Left colon (tissue), 2 donors: ENCODE measurements at regions not wholly inside any gene's neighbourhood (a gene's known extent, or its start where the extent isn't known, plus 50 kb on each side); places are given as distances from the start of the nearest gene placed in this dataset.

Experiments used
- ATAC-seq: fragments of 200-7000 bp; cut with Tn5 transposase; one replicate; pipeline ENCODE4 v1.9.1; 2020; ENCODE audit warnings: mild to moderate bottlenecking, moderate library complexity
- DNase-seq, 2 donors: peaks; one replicate each; pipeline ENCODE4 v3.0.0-alpha.2; 2020
- intact Hi-C, 2 donors: fragments of 100-400 bp; cut with DNase I in 1 of 2; cut with micrococcal nuclease in 1 of 2; formaldehyde crosslinking; loops; one replicate each; pipeline versions ENCODE4 v1.11.2 to v1.14.0; 2022; cut with DNase I, micrococcal nuclease
- donor health status: DM: no; HTN: no; CAD: no.
- donor health status: DM: yes; HTN: yes; CAD: no.

- intact Hi-C loops = no loop called here
- DNase-seq = no peak
- ATAC-seq = no peak
These were observed 208.2 kb upstream of the RBMS1 start for GRCh38 chr2:160701822-160702221.

GRCh38 chr2:160702754-160703153 lies 209.1 kb upstream of the RBMS1 start:
- no peak for ATAC-seq
- no peak for DNase-seq
- intact Hi-C loops = no loop called here

GRCh38 chr2:160703648-160704585 lies 210.3 kb upstream of the RBMS1 start:
- DNase-seq (peak; percentile 12 to 28), ATAC-seq (peak; percentile 14)
- intact Hi-C loops = no loop called here

- ATAC-seq = no peak
- no peak for DNase-seq
- intact Hi-C loops = no loop called here
These were observed 221.8 kb upstream of the RBMS1 start for GRCh38 chr2:160715428-160715827.

GRCh38 chr2:160719116-160719515 lies 225.5 kb upstream of the RBMS1 start:
- DNase-seq = no peak

DNA sequence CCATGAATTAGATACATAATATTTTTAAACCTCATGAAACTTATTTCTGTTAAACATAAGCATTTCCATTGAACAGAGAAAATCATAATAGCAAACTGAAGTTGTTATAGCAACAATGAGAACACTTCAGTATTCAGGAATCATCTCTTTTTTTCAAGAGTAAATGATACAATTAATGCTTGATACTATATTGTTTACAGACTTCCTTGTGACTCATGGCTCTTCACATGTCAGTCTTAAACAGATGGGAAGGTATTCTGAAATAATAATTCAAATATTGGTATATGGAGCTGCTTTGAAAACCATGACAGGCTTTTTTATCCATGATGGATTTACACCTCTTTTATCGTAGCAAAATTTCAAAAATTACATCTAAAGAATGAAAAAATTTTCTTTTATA lies 226.5 kb upstream of the RBMS1 start:
- no peak for DNase-seq
- intact Hi-C loops = no loop called here
- ATAC-seq = no peak

More at GRCh38 chr2:160719116-160719515, 225.5 kb upstream of the RBMS1 start:
- intact Hi-C loops = no loop called here
- no peak for ATAC-seq

- ATAC-seq = no peak
- intact Hi-C loops = no loop called here
- DNase-seq = no peak
These were observed 227.8 kb upstream of the RBMS1 start for GRCh38 chr2:160721089-160722040.

DNA sequence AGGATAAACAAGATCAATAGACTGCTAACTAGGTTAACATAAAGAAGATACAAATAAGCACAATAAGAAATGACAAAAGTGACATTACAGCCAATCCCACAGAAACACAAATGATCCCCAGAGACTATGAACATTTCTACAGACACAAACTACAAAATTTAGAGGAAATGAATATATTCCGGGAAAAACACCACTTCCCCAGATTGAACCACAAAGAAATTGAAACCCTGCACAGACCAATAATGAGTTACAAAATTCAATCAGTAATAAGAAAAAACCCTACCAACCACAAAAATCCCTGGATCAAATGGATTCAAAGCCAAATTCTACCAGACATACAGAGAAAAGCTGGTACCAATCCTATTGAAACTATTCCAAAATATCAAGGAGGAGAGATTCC lies 232.4 kb upstream of the RBMS1 start:
- DNase-seq = no peak
- ATAC-seq = no peak
- intact Hi-C loops = no loop called here

DNA sequence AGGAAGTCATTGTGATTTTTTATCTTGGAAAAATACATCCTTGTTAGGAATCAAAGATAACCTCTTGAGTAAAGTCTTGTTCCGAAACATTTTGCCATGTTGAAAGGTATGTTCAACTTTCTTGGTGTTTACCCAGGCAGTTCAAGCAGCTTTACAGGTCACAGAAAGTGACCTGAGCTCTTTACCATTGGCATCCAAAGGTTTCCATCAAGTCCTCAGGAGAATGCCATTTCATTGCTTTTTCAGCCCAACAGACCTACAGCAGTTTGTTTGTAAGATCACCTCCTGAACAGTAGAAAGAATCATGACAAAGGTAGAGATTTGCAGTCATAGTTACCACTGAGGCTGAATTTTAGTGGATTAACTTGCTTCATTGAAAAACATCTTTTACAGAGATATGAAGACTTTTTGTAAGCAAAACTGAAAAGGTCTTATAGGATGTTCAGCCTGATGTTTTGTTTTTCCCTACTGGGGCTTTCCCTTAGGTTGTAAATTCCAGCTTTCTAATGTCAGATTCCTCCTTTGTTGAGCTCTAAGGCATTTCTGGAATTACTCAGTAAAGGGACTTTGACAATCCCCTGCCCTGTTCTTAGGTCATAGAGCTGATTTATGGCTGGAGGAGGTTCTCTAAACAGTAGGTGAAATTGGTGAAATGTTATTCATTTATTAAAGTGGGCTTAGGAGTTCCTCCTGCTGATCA lies 236.8 kb upstream of the RBMS1 start:
- intact Hi-C loops = no loop called here
- ATAC-seq = no peak
- DNase-seq = no peak

DNA sequence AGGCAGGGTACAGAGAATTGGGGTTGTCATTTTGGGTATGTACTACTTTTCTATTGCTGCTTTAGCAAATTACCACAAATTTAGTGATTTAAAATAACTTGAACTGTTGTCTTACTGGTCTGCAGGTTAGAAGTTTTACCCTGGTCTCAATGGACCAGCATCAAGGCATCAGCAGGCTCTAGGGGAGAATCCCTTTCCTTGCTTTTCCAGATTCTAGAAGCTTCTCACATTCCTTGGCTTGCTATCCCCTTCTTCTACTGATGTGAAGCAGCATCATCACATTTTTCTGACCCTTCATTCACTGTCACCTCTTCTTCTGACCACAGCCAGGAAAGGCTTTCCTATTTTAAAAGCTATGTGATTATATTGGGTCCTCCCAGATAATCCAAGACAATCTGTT lies 237.8 kb upstream of the RBMS1 start:
- intact Hi-C loops = no loop called here
- ATAC-seq (no peak), DNase-seq (no peak)

GRCh38 chr2:160731856-160732255 lies 238.2 kb upstream of the RBMS1 start:
- no peak for DNase-seq
- no peak for ATAC-seq
- intact Hi-C loops = no loop called here

- DNase-seq (no peak), ATAC-seq (no peak)
- intact Hi-C loops = no loop called here
These were observed 242.1 kb upstream of the RBMS1 start for GRCh38 chr2:160735696-160736095.

GRCh38 chr2:160736148-160737028 lies 242.8 kb upstream of the RBMS1 start:
- ATAC-seq = no peak
- DNase-seq = no peak
- intact Hi-C loops = no loop called here

DNA sequence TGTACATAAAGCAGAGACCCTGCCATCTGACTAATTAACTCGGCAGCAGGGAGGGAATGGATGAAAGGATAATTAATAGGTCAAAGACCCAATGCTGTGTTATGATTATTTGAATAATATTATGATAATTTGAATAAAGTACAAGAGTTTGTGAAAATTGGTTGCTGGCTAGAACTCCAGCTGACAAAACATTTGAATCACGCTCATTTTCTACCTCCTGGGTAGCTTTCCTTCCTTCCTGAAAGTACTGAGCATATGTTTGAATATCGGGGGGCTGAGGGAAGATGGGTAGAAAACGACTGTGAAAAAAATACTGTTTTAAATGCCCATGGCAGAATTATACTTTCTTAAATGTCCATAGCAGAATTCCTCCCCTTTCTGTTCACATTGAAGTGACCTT lies 243.6 kb upstream of the RBMS1 start:
- intact Hi-C loops = no loop called here
- ATAC-seq = no peak
- DNase-seq = no peak

DNA sequence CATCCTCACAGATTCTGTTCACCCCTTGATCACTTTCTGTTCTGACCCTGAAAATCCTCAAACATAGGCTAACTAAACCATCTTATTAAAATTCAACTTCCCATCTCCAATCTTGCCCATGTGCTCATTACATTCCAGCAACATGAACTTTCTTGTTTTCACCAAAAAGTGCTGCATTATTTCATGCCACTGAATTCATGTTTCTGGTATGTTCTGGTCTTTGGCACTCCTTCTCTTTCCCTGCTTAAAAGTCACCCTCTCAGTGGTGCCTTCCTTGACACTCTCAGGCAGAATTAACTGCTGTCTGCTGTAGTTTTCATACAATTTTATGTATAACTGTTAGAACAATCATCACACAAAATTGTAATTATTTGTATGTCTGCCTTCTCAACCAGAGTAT lies 247.7 kb upstream of the RBMS1 start:
- DNase-seq (no peak), ATAC-seq (no peak)
- intact Hi-C loops = no loop called here

DNA sequence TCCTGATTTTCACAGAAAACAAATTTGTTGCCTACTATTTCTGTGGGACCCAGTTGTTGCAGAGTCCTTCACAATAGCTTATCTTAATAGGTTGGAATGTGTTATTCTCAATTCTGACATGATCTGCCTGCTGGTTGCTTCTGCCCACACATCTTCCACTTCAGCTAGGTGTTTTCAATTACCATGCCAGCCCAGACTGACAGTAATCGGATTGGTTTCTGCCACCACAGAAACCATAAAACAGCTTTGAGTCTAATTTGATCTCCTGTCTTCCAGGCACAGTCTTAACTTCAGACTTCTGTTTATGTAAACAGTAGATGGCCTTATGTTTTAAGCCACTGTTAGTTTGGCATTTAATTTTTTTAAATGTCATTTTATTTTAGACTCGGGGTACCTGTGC lies 248.2 kb upstream of the RBMS1 start:
- DNase-seq (no peak), ATAC-seq (no peak)
- intact Hi-C loops = no loop called here

- ATAC-seq (no peak), DNase-seq (no peak)
These were observed 249.1 kb upstream of the RBMS1 start for GRCh38 chr2:160742667-160743066.

GRCh38 chr2:160747501-160748170 lies 254.0 kb upstream of the RBMS1 start:
- intact Hi-C loops = no loop called here
- no peak for ATAC-seq
- DNase-seq = no peak

More at GRCh38 chr2:160742667-160743066, 249.1 kb upstream of the RBMS1 start:
- intact Hi-C loops = no loop called here
